ENCODE measurements at regions not wholly inside any gene's neighbourhood (a gene's known extent, or its start where the extent isn't known, plus 50 kb on each side); places are given as distances from the start of the nearest gene placed in this dataset.

DNA sequence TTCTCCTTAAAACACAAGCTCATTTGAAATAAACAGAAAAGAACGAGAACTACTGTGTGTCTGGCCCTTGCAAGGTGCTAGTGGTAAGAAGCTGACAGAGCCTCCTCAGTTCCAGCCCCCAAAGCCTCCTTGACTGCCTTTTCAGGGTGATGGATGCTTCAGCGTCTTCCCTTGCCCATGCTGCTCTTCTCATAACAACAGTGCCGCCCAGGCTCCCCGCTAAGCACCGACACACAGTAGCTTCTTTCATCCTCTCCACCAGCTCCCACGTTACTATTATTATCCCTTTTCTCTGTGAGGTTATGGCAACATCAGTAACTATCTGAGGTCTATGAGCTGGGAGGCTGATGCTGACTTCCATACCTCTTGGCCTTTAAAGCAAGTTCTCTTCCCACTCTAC lies 418.6 kb downstream of the TSN start:
- DNase-seq (ENCODE audit: low spot score), result no peak

DNA sequence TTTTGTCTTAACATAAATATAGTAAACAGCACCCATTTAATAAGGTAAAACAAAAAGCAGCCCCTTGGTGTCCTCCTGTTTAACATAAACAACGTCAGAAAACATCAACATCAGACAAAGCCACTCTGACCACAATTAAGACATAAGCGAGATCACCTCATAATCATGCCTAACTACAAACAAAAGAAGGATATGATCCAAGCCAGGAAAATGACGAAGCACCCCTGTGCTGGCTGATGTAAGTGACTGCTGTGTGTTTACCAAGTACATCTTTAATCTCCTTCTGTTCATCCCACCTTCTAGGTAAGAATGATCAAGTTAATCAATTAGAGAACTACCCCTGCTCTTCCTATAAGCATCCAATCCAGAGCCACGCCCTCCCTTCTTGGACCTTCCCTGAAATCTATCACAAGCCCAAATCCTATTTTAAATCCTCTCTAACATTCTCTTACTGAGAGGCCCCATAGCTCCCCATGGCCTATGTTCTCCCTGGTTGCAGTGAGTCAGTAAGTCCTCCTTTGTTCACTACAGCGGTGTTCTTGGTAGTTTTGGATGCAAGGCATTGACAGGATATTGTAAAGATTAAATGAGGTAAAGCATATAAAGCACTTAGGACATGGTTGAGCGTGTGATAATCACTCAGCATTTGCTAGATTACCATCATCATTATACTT lies 424.2 kb downstream of the TSN start:
- DNase-seq (ENCODE audit: low spot score), result no peak

DNA sequence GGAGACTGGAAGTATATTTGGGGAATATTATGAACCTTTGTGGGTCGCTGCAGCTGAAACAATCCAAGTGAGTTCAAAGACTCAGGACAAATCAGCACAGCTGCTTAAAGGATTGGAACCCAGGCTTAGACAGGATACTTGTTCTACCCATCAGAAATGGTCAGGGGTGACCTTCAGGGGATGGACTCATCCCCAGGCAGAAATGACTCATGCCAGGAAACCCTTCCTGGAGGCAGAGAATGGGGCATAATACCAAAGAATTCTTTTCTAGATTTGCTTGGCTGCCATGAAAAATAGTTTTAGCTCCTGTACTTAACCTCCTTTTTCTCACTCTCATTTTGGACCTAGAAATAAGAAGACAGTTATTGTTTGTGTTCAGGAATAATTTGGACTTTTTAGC lies 425.5 kb downstream of the TSN start:
- no peak for DNase-seq (ENCODE audit: low spot score)

GRCh38 chr2:122182616-122183355 lies 427.3 kb downstream of the TSN start:
- no peak for DNase-seq (ENCODE audit: low spot score)

DNA sequence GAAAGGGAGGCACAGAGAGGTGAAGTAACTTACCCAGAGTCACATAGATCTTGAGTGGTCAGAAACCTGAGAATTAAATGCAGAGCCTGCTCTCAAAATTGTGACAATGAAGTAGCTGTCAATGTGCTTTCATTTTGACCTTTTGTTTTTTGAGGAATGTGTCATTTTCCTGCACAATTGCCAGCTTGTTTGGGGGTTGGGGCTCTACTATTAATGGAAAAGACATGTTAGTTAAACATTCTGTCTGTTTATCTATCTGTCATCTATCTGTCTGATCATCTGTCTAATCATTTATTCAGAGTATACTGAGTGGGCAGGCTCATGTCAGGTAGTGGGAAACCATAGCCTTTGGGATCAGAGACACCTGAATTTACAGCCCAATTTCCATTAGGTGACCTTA lies 428.4 kb downstream of the TSN start:
- no peak for DNase-seq (ENCODE audit: low spot score)

GRCh38 chr2:122186761-122187222 lies 431.3 kb downstream of the TSN start:
- DNase-seq (ENCODE audit: low spot score), result no peak

DNA sequence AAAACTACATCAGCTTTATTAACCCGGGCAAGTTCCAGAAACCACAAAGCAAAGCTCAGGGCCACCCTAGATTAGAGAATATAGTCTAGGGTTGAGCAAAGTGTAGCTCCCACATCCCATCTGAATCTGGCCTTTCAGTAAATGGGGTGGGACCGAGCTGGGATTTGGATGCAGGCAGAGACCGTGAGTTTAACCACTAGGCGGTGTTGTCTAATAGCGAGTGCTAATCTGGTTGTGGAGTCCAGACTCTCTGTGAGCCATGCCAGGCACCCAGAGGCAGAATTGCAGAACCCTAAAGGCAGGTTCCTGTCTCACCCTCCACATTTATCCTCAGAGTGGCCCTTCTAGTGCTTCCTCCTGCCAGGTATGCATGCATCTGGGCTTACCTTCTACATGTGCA lies 435.9 kb downstream of the TSN start:
- peak; percentile 47 for DNase-seq (ENCODE audit: low spot score)

DNA sequence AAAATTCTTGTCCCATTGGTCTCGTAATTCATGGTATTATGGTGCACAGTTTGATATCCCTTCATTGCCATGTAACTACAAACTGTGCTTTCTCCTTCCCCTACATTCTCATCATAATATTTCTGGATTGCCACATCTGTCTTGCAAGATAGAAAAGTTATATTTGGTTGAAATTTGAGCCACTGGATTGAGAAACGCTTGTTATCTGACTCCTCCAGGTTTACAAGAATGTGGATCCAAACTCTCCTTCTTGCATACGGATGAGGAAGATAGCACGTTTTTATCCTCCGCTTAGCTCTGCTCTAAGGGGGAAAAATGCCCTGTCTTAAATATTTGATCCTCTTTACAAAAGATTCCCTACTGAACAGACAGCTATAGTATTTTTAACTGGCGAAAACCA lies 438.2 kb downstream of the TSN start:
- no peak for DNase-seq (ENCODE audit: low spot score)

- no peak for DNase-seq (ENCODE audit: low spot score)
Measured at GRCh38 chr2:122194546-122194945, 439.1 kb downstream of the TSN start.

DNA sequence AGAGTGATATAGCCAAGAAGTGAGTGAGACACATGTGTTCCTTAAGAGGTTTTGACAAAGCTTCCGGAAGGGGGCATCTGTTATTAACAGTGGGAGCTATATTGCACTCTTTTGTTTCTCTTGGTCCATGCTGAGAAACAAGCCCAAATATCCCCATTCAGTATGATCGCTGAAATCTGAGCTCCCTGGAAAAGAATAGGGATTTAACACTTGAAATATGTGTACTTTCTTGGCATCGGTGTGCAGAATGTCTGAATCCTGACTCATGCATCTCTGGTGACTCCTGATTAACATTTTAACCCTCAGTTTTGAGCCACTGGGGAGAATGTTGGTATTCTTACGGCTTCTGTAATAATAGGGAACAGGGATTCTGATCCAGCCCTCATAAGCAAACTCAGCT lies 448.1 kb downstream of the TSN start:
- DNase-seq (ENCODE audit: low spot score), result peak; percentile 18

- DNase-seq (ENCODE audit: low spot score), result no peak
Measured at GRCh38 chr2:122205641-122206040, 450.2 kb downstream of the TSN start.

- no peak for DNase-seq (ENCODE audit: low spot score)
Measured at GRCh38 chr2:122206101-122206500, 450.6 kb downstream of the TSN start.

GRCh38 chr2:122209377-122209776 lies 453.9 kb downstream of the TSN start:
- no peak for DNase-seq (ENCODE audit: low spot score)

DNA sequence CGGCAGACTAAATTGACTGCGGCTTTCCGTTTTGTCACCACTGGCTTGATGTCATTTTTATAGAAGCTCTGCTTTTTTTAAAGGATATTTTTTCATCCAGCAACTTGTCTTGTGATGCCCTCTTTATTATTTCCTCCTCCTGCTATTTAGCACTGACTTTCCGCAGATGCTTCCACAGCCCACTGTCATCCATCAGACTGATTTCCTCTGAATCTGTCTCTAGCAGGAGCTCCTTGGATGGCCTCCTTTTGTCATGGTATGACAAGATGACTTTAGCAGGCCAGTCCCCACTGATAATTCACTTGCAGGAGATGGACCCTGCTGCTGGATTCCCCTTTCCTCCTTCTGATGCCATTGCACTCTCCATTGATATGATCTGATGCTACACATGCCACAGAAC lies 454.6 kb downstream of the TSN start:
- DNase-seq (ENCODE audit: low spot score), result no peak

DNA sequence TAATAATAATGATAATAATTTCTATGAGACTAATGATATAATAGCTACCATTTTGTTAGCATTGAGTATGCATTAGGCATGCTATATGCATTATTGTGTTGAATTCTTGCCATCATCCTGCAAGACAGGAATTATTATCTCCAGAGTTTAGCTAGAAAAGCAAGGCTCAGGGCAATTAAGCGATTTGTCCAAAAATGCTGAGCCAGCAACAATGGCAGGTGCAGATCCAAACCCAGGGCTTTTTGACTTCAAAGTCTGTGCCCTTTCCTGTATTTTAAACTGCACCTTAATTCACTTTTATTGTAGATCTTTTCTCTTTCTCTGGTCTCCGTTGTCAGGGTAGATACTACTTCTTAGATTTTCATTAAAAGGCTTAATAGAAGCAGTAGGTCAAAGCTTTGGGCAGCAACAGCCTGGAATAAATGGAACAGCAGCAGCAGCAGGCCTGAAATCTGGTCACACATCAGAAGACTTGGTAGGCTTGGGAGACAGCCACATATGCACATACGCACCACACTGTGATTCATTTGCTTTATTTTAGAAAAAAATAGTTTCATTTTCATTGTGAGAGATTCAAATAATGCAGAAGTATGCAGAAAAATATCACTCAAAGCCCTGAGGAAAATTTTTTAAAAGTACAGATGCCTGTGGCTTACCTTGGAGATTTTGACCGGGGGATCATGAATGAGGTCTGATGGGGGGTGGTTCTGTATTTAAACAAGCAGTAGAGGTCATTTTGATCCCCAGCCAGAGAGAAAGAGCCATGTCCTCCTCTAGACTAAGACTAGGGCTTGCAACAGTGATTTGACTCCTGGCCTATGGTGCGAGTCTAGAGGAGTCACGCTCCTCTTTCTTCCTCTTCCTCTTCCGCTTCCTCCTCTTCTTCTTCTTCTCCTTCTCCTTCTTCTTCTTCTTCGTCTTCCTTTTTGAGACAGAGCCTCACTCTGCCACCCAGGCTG lies 455.7 kb downstream of the TSN start:
- no peak for DNase-seq (ENCODE audit: low spot score)

- no peak for DNase-seq (ENCODE audit: low spot score)
Measured at GRCh38 chr2:122213312-122213711, 457.9 kb downstream of the TSN start.

DNA sequence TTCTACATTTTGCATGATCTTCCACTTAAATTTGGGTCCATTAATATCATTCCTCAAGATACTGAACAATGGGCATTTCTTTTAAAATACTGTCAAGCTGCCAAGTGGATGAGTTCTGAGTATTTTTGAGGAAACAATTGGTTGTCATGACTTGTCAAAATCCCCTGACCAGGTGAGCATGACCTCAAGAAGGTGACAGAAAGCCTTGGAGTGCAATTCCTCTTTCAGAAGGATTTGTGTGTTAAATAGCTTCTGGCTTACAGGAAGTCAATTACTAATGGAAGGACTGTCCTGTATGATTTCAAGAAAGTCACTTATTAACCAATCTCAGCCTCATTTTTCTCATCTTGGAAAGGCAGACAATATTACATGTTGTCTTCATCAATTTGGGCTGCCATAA lies 460.6 kb downstream of the TSN start:
- no peak for DNase-seq (ENCODE audit: low spot score)

DNA sequence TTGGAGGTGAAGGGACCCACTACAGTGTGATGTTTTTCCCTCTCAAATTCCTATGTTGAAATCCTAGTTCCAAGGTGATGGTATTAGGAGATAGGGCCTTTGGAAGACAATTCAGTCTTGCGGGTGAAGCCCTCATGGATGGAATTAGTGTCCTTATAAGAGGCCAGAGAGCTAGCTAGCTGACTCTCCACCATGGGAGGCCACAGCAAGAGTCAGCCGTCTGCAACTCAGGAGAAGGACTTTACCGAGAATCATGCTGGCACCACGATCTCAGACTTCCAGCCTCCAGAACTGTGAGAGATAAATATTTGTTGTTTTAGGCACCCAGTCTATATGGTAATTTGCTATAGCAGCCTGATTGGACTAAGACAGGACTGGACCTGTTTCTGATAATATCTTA lies 461.4 kb downstream of the TSN start:
- no peak for DNase-seq (ENCODE audit: low spot score)

DNA sequence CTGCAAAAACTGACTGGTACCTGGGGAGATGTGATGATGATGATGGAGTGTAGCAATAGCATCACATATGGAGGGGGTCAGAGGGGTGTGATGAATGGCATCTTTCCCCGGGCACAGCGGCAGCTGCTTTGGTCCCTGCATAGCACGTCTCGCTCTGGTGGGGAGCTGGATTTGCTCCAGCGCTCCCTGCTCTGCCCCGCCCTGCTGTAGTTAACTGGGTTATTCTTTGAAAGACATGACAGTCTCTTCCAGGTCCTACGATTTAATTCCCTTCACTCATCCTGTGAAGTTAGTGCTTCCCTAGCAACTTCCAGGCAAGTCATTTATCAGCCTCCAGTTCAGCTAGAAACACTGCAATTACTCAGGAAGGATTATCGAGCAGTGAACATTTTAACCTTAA lies 463.1 kb downstream of the TSN start:
- DNase-seq (ENCODE audit: low spot score), result no peak

- no peak for DNase-seq (ENCODE audit: low spot score)
Measured at GRCh38 chr2:122219504-122219903, 464.1 kb downstream of the TSN start.

GRCh38 chr2:122221665-122222064 lies 466.2 kb downstream of the TSN start:
- no peak for DNase-seq (ENCODE audit: low spot score)

DNA sequence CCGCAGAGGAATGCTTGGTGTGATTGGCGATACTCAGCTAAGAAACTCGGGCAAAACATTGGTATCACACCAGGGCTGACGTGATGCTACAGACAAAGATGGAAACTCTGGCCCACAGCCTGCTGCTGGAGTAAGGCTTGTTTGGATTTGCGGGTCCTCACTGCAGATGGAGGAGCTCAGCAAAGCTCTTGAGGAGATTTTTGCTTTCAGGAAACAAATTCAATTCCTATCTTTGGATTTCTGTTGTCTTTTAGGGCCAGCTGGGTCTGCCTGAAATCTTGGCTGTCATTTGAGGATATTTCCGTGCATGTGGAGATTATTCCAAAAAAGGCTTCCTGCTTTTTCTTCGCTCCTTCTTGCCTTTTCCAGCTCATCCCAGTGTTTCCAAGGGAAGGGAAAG lies 475.8 kb downstream of the TSN start:
- DNase-seq (ENCODE audit: low spot score), result no peak

- DNase-seq (ENCODE audit: low spot score), result no peak
Measured at GRCh38 chr2:122233372-122233771, 477.9 kb downstream of the TSN start.
